Activated T-cell treated with anti-CD3 and anti-CD28 coated beads, Interleukin-2, amount 50 U/mL, for 72 hours (primary cell): ENCODE measurements at regions not wholly inside any gene's neighbourhood (a gene's known extent, or its start where the extent isn't known, plus 50 kb on each side); places are given as distances from the start of the nearest gene placed in this dataset.

ENCODE experiments used
- ATAC-seq, 2 donors: fragments of 150-1000 bp; cut with Tn5 transposase; replicated peaks in 1 of 2; 2 replicates each; pipeline ENCODE4 v1.10.0; 2021; ENCODE audit warnings: moderate library complexity in 2 of 2, mild to moderate bottlenecking in 1 of 2
- DNase-seq, 2 donors: peaks; one replicate each; pipeline ENCODE4 v3.0.0; 2021 to 2022; ENCODE audit warnings: mixed read lengths in 1 of 2
- H3K27ac Mint-ChIP-seq: one replicate; pipeline ENCODE4 v1.8.0; 2022; ENCODE audit warnings: mild to moderate bottlenecking, moderate library complexity, mixed read lengths
- H3K27me3 Mint-ChIP-seq: one replicate; pipeline ENCODE4 v1.8.0; 2022; ENCODE audit warnings: low read depth, mixed read lengths
- H3K36me3 Mint-ChIP-seq, 2 donors: one replicate each; pipeline ENCODE4 v1.8.0; 2022; ENCODE audit warnings: mixed read lengths in 2 of 2, mild to moderate bottlenecking in 1 of 2; ENCODE audit not compliant: insufficient read depth in 2 of 2
- H3K4me1 Mint-ChIP-seq: one replicate; pipeline ENCODE4 v1.8.0; 2022; ENCODE audit warnings: low read depth, mixed read lengths
- H3K4me3 Mint-ChIP-seq, 2 donors: one replicate each; pipeline ENCODE4 v1.8.0; 2022; ENCODE audit warnings: mild to moderate bottlenecking in 2 of 2, mixed read lengths in 2 of 2, moderate library complexity in 2 of 2
- H3K9me3 Mint-ChIP-seq, 2 donors: one replicate each; pipeline ENCODE4 v1.8.0; 2022; ENCODE audit warnings: mixed read lengths in 2 of 2

GRCh38 chr18:46294751-46295150 lies 190.6 kb downstream of the HAUS1 start:
- H3K4me1 Mint-ChIP-seq = peaks cover 5% of the 10 kb centered on the region

GRCh38 chr18:46295416-46295815 lies 191.2 kb downstream of the HAUS1 start:
- Mint-ChIP-seq H3K9me3 (no peaks in the 10 kb centered on the region), H3K27ac (no peak overlapping the region), H3K27me3 (no peaks in the 10 kb centered on the region), H3K36me3 (no peaks in the 10 kb centered on the region), H3K4me3 (no peak overlapping the region), H3K4me1 (peaks cover 5% of the 10 kb centered on the region)
- no peak for ATAC-seq
- DNase-seq = no peak

More at GRCh38 chr18:46294751-46295150, 190.6 kb downstream of the HAUS1 start:
- Mint-ChIP-seq H3K27me3 (no peaks in the 10 kb centered on the region), H3K9me3 (no peaks in the 10 kb centered on the region), H3K27ac (no peak overlapping the region), H3K36me3 (no peaks in the 10 kb centered on the region), H3K4me3 (no peak overlapping the region)
- ATAC-seq (no peak), DNase-seq (no peak)

GRCh38 chr18:46296656-46297055 lies 192.5 kb downstream of the HAUS1 start:
- no peak overlapping the region for H3K4me3 Mint-ChIP-seq
- peaks cover 5% of the 10 kb centered on the region for H3K4me1 Mint-ChIP-seq
- no peaks in the 10 kb centered on the region for H3K36me3 Mint-ChIP-seq
- H3K9me3 Mint-ChIP-seq = no peaks in the 10 kb centered on the region
- ATAC-seq = peak in 1 of 2 donors; percentile 11
- H3K27ac Mint-ChIP-seq = no peak overlapping the region
- DNase-seq = no peak
- peaks cover under 1% of the 10 kb centered on the region for H3K27me3 Mint-ChIP-seq

GRCh38 chr18:46297124-46297523 lies 192.9 kb downstream of the HAUS1 start:
- Mint-ChIP-seq H3K36me3 (no peaks in the 10 kb centered on the region), H3K4me1 (peaks cover 5% of the 10 kb centered on the region), H3K9me3 (no peaks in the 10 kb centered on the region), H3K4me3 (no peak overlapping the region), H3K27me3 (peaks cover 5% of the 10 kb centered on the region), H3K27ac (no peak overlapping the region)
- ATAC-seq (no peak), DNase-seq (no peak)

DNA sequence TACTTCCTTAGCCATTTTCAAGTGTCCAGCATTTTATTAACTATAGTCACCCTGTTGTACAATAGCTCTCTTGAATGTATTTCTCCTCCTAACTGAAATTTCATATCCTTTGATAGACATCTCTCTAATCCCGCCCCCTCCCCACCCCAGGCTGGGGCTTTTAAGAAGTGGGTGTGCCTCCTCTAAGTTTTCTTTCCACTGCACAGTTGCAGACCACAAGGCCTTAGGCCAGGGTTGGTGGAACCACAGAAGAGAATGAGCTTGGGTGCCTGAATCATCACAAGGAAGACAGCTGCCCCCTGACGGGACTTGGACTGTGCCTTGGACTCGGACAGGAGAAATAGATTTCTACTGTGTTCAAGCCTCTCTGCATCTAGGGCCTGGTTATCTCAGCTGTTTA lies 193.4 kb downstream of the HAUS1 start:
- no peak overlapping the region for H3K27ac Mint-ChIP-seq
- peak; percentile 36 to 63 for ATAC-seq
- peak in 1 of 2 donors; percentile 8 for DNase-seq
- no peaks in the 10 kb centered on the region for H3K9me3 Mint-ChIP-seq
- H3K27me3 Mint-ChIP-seq = peaks cover 10% of the 10 kb centered on the region
- H3K36me3 Mint-ChIP-seq = no peaks in the 10 kb centered on the region
- peaks cover 5% of the 10 kb centered on the region for H3K4me1 Mint-ChIP-seq
- no peak overlapping the region for H3K4me3 Mint-ChIP-seq

DNA sequence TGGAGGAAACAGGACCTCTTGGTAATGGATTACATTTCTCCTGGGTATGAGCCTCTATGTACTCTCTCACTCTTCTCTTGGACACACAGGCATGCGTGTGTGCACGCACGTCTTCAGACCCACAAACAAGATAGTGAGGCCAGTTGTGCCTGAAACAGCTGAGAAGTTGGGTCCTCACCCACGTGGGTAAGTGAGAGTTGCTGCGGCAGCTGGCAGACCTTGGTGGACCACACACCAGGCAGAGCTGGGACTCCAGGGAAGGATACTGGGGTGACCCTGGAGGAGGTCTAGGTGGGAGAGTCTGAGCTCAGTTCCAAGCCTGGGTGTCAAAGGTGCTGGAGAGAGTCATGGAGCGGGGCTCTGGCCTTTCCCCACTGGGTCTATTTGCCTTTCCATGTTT lies 194.3 kb downstream of the HAUS1 start:
- Mint-ChIP-seq H3K4me1 (peaks cover 5% of the 10 kb centered on the region), H3K36me3 (no peaks in the 10 kb centered on the region), H3K27me3 (peaks cover 14% of the 10 kb centered on the region), H3K27ac (no peak overlapping the region), H3K4me3 (no peak overlapping the region), H3K9me3 (no peaks in the 10 kb centered on the region)
- ATAC-seq (no peak), DNase-seq (no peak)

GRCh38 chr18:46299465-46300008 lies 195.4 kb downstream of the HAUS1 start:
- no peak overlapping the region for H3K4me3 Mint-ChIP-seq
- ATAC-seq = no peak
- no peaks in the 10 kb centered on the region for H3K36me3 Mint-ChIP-seq
- H3K27me3 Mint-ChIP-seq = peaks cover 14% of the 10 kb centered on the region
- no peak overlapping the region for H3K27ac Mint-ChIP-seq
- peaks cover 5% of the 10 kb centered on the region for H3K4me1 Mint-ChIP-seq
- DNase-seq = no peak
- no peaks in the 10 kb centered on the region for H3K9me3 Mint-ChIP-seq

- Mint-ChIP-seq H3K27me3 (peaks cover 15% of the 10 kb centered on the region), H3K27ac (no peak overlapping the region), H3K4me1 (peaks cover 5% of the 10 kb centered on the region), H3K9me3 (no peaks in the 10 kb centered on the region), H3K4me3 (no peak overlapping the region), H3K36me3 (no peaks in the 10 kb centered on the region)
- no peak for ATAC-seq
- DNase-seq = no peak
These were observed 196.9 kb downstream of the HAUS1 start for GRCh38 chr18:46301081-46301480.

DNA sequence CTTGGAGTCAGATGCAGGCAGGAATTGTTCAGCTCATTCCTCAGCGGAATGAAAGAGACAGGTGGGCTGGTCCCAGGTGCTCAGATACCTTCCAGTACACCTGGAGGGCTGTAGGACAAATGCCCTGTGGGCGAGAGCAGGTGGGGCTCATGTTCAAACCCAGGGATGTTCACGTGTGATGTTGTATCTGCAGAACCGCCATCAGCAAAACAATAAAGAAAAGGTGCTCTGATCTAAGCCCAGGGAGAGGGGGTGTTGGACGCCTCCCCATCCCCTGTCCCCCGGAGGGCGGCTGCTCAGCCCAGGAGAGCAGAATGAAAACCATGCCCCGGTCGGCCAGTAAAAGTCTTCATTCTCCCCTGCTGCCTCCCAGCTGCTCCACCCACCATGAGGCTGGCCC lies 197.4 kb downstream of the HAUS1 start:
- Mint-ChIP-seq H3K27ac (no peak overlapping the region), H3K4me3 (no peak overlapping the region), H3K9me3 (peaks cover 0 to 3% of the 10 kb centered on the region in 2 donors), H3K36me3 (peaks cover 2% of the 10 kb centered on the region in 2 donors), H3K4me1 (peaks cover under 1% of the 10 kb centered on the region), H3K27me3 (peaks cover 20% of the 10 kb centered on the region)
- DNase-seq (no peak), ATAC-seq (no peak)

- ATAC-seq (no peak), DNase-seq (no peak)
- peak overlapping the region in 1 of 2 donors; percentile 1 for H3K4me3 Mint-ChIP-seq
- peaks cover 20% of the 10 kb centered on the region for H3K27me3 Mint-ChIP-seq
- no peak overlapping the region for H3K27ac Mint-ChIP-seq
- peaks cover 4 to 6% of the 10 kb centered on the region in 2 donors for H3K36me3 Mint-ChIP-seq
- H3K9me3 Mint-ChIP-seq = peaks cover 0 to 5% of the 10 kb centered on the region in 2 donors
- H3K4me1 Mint-ChIP-seq = no peaks in the 10 kb centered on the region
These were observed 198.6 kb downstream of the HAUS1 start for GRCh38 chr18:46302528-46303485.

DNA sequence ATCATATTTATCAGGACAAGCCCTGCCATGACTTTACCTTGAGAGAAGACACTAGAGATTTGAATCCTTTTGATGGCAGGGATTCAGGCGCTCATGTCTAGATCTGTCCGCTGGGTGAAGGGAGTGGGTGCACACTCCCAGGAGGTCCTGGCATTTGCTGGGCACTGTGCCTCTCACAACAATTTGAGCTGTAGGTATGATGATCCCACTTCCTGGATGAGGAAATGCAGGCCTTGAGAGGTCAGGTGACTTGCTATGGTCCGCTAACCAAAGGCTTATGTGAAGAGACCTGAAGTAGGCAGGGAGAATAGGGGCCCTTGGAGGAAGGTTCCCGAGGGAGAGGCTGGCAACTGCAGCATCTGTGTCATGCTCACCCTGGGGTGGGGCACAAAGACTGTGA lies 206.1 kb downstream of the HAUS1 start:
- ATAC-seq (no peak), DNase-seq (no peak)
- Mint-ChIP-seq H3K9me3 (peaks cover 0 to 5% of the 10 kb centered on the region in 2 donors), H3K4me3 (no peak overlapping the region), H3K27me3 (peaks cover 6% of the 10 kb centered on the region), H3K4me1 (no peaks in the 10 kb centered on the region), H3K27ac (no peak overlapping the region), H3K36me3 (peaks cover 4 to 6% of the 10 kb centered on the region in 2 donors)

- H3K27ac Mint-ChIP-seq = no peak overlapping the region
- DNase-seq (no peak), ATAC-seq (no peak)
- no peaks in the 10 kb centered on the region for H3K4me1 Mint-ChIP-seq
- peaks cover 4 to 6% of the 10 kb centered on the region in 2 donors for H3K36me3 Mint-ChIP-seq
- H3K4me3 Mint-ChIP-seq = no peak overlapping the region
- peaks cover 6% of the 10 kb centered on the region for H3K27me3 Mint-ChIP-seq
- H3K9me3 Mint-ChIP-seq = peaks cover 0 to 5% of the 10 kb centered on the region in 2 donors
These were observed 206.6 kb downstream of the HAUS1 start for GRCh38 chr18:46310675-46311345.

GRCh38 chr18:46311491-46311890 lies 207.3 kb downstream of the HAUS1 start:
- Mint-ChIP-seq H3K27me3 (peaks cover under 1% of the 10 kb centered on the region), H3K36me3 (peaks cover 3 to 4% of the 10 kb centered on the region in 2 donors), H3K27ac (no peak overlapping the region), H3K4me3 (no peak overlapping the region), H3K4me1 (no peaks in the 10 kb centered on the region), H3K9me3 (peaks cover 0 to 2% of the 10 kb centered on the region in 2 donors)
- no peak for DNase-seq
- ATAC-seq = no peak
